ENCODE measurements at regions not wholly inside any gene's neighbourhood (a gene's known extent, or its start where the extent isn't known, plus 50 kb on each side); places are given as distances from the start of the nearest gene placed in this dataset.

- Histone ChIP-seq H3K27me3 (no peaks in the 10 kb centered on the region), H3K27ac (replicated peaks in 1 of 4) (no peak overlapping the region), H3K9me3 (no peaks in the 10 kb centered on the region), H3K4me3 (no peak overlapping the region), H3K36me3 (no peaks in the 10 kb centered on the region), H3K4me1 (no peaks in the 10 kb centered on the region)
- no peak for DNase-seq (ENCODE audit: extremely low spot score)
- 100% methylated on average over 3 of the region's 3 CpGs for WGBS
- no peak for TF ChIP-seq EP300 (IDR thresholded peaks at IDR 0.05)
- TF ChIP-seq POLR2AphosphoS5 (IDR thresholded peaks at IDR 0.05), result no peak
- TF ChIP-seq CTCF (IDR thresholded peaks at IDR 0.05), result no peak
- TF ChIP-seq POLR2A (IDR thresholded peaks at IDR 0.05; ENCODE audit: low read depth), result no peak
- intact Hi-C loops (cut with DNase I), result no loop called here
Observed at GRCh38 chr1:229853751-229854150, 213.3 kb upstream of the GALNT2 start.

DNA sequence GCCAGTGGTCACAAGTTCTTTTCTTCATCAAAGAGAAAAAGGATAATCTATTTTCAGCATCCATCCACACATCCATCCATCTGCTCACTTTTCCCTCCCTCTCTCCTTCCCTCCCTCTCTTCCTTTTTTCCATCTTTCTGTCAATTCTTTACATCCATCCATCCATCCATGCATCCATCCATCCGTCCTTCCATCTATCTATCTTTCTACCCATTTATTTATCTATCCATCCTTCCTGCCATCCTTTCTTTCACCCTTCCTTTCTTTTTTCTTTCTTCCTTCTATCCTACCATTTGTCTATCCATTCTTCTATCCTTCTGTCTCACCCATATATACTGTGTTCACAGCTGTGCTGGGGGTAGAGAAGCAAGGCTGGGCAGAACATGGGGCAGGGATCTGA is 212.4 kb upstream of the GALNT2 start:
- TF ChIP-seq CTCF (IDR thresholded peaks at IDR 0.05), result no peak
- TF ChIP-seq POLR2AphosphoS5 (IDR thresholded peaks at IDR 0.05), result no peak
- TF ChIP-seq POLR2A (IDR thresholded peaks at IDR 0.05; ENCODE audit: low read depth), result no peak
- no peak for TF ChIP-seq EP300 (IDR thresholded peaks at IDR 0.05)
- 87% methylated on average over 1 of the region's 1 CpG for WGBS
- no peaks in the 10 kb centered on the region for H3K4me1 ChIP-seq
- no peaks in the 10 kb centered on the region for H3K9me3 ChIP-seq
- no peaks in the 10 kb centered on the region for H3K36me3 ChIP-seq
- intact Hi-C loops (cut with DNase I), result no loop called here
- no peaks in the 10 kb centered on the region for H3K27me3 ChIP-seq
- no peak for DNase-seq (ENCODE audit: extremely low spot score)
- no peak overlapping the region for H3K27ac ChIP-seq (replicated peaks in 1 of 4)
- no peak overlapping the region for H3K4me3 ChIP-seq

DNA sequence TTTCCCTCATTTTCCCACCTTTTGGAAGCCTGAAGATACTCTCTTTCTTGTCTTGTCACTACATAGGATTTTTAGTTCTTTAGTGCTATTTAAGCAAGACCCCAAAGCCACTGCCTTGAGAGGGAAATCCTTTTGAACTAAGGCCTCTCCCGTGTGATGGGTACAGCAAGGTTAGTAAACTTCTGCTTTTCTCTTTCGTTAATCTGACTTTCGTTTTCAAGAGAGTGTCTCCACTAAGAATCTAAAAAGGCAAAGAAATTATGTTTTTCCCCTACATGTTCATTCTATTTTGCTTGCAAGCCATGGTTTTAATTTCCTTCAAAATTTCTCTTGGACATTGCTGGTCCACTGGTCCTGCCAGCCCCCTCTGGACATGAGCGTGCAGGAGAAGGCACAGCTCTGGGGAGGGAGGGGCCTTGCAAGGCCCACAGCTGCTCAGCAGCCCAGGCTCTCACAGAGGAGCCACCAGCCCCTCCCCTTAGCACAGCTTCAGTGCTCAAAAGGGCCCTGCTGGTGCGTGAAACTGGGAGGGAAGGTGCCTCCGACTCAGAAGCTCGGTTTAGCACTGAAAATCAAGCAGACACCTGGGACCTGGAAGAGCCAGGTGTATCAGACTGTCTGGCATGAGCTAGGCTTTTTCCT is 210.9 kb upstream of the GALNT2 start:
- no peak for TF ChIP-seq POLR2AphosphoS5 (IDR thresholded peaks at IDR 0.05)
- no peaks in the 10 kb centered on the region for H3K9me3 ChIP-seq
- 66% methylated on average over 7 of the region's 7 CpGs for WGBS
- no peaks in the 10 kb centered on the region for H3K36me3 ChIP-seq
- intact Hi-C loops (cut with DNase I), result no loop called here
- H3K4me3 ChIP-seq, result peak overlapping the region in 1 of 4 donors; percentile 21
- H3K4me1 ChIP-seq, result peaks cover 0 to 4% (median 0%) of the 10 kb centered on the region in 4 donors
- H3K27ac ChIP-seq (replicated peaks in 1 of 4), result no peak overlapping the region
- DNase-seq (ENCODE audit: extremely low spot score), result no peak
- H3K27me3 ChIP-seq, result no peaks in the 10 kb centered on the region

GRCh38 chr1:229857585-229857984 is 209.5 kb upstream of the GALNT2 start:
- H3K36me3 ChIP-seq, result no peaks in the 10 kb centered on the region
- DNase-seq (ENCODE audit: extremely low spot score), result no peak
- no peak overlapping the region for H3K27ac ChIP-seq (replicated peaks in 1 of 4)
- no peaks in the 10 kb centered on the region for H3K27me3 ChIP-seq
- H3K4me1 ChIP-seq, result peaks cover 4 to 14% (median 13%) of the 10 kb centered on the region in 4 donors
- WGBS, result 90% methylated on average over 4 of the region's 4 CpGs
- no peak overlapping the region for H3K4me3 ChIP-seq
- intact Hi-C loops (cut with DNase I), result no loop called here
- no peak for TF ChIP-seq EP300 (IDR thresholded peaks at IDR 0.05)
- TF ChIP-seq POLR2AphosphoS5 (IDR thresholded peaks at IDR 0.05), result no peak
- TF ChIP-seq CTCF (IDR thresholded peaks at IDR 0.05), result no peak
- TF ChIP-seq POLR2A (IDR thresholded peaks at IDR 0.05; ENCODE audit: low read depth), result no peak
- no peaks in the 10 kb centered on the region for H3K9me3 ChIP-seq

DNA sequence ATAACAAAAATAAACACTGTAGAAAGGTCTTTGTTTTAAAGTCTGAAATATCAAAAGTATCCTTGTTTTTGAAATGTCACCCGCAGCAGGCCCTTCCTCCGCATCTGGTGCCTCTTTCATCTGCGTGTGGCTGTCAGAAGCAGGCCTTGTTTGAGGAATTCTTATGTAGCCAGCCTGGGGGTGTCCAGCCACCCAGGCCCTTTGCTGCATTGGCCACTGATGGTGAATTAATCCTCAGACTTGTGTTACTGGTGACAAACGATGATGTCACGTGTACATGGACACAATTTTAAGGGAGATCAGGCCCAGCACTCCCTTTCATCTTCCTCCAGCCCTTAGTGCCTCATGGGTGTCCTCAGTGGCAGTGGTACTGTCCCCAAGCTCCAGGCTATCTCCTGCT is 208.0 kb upstream of the GALNT2 start:
- H3K4me3 ChIP-seq, result no peak overlapping the region
- intact Hi-C loops (cut with DNase I), result no loop called here
- no peaks in the 10 kb centered on the region for H3K27me3 ChIP-seq
- DNase-seq (ENCODE audit: extremely low spot score), result no peak
- no peak for TF ChIP-seq POLR2AphosphoS5 (IDR thresholded peaks at IDR 0.05)
- no peak for TF ChIP-seq POLR2A (IDR thresholded peaks at IDR 0.05; ENCODE audit: low read depth)
- TF ChIP-seq EP300 (IDR thresholded peaks at IDR 0.05), result no peak
- no peak for TF ChIP-seq CTCF (IDR thresholded peaks at IDR 0.05)
- H3K27ac ChIP-seq (replicated peaks in 1 of 4), result no peak overlapping the region
- whole genome bisulfite sequencing, result 87% methylated on average over 5 of the region's 5 CpGs
- H3K9me3 ChIP-seq, result no peaks in the 10 kb centered on the region
- no peaks in the 10 kb centered on the region for H3K36me3 ChIP-seq
- H3K4me1 ChIP-seq, result peaks cover 9 to 28% (median 25%) of the 10 kb centered on the region in 4 donors

All from esophagus muscularis mucosa (tissue), 4 donors.